K562 (cell line): ENCODE measurements at regions not wholly inside any gene's neighbourhood (a gene's known extent, or its start where the extent isn't known, plus 50 kb on each side); places are given as distances from the start of the nearest gene placed in this dataset.

ENCODE experiments used
- ATAC-seq: fragments of 200-7000 bp; cut with Tn5 transposase; 3 replicates; pipeline ENCODE4 v1.9.1; 2020; ENCODE audit warnings: moderate library complexity
- BruUV-seq: library from RNA; stranded (reverse); fragments of 400-500 nt; replicated peaks from 2 replicates; lab custom pipeline; 2021; lab: Mats Ljungman, UMichigan
- CTCF ChIA-PET: fragments of 300-600 bp; formaldehyde crosslinking; extraction: SDS; loops from one replicate; lab custom pipeline; 2021; ENCODE audit warnings: low intra/inter-chr PET ratio; lab: Yijun Ruan, JAX
- POLR2A ChIA-PET: fragments of 300-600, 350-650 bp; sonication (Branson Sonifier 250); formaldehyde crosslinking; extraction: SDS; loops from one replicate; lab custom pipeline; 2021; ENCODE audit warnings: antibody characterized with exemption, inconsistent platforms; lab: Yijun Ruan, JAX
- DNase-seq, 4 experiments: peaks; one replicate each; pipeline versions ENCODE4 v3.0.0 to v3.0.0-alpha.2; 2011 to 2018; ENCODE audit warnings: low spot score in 3 of 4, mixed read lengths in 3 of 4; ENCODE audit errors: extremely low read depth in 1 of 4
- FAIRE-seq: peaks from 2 replicates; lab custom pipeline; 2011; peaks lifted over from hg19 to GRCh38; lab: Jason Lieb, UNC
- H2AFZ ChIP-seq: 2 replicates; pipeline ENCODE4 v1.6.0; 2011; ENCODE audit warnings: low read depth, low read length, control low read depth, inconsistent platforms
- H3K27ac ChIP-seq: fragments of 200-600 bp; 3 replicates; pipeline ENCODE4 v1.8.0; 2011; ENCODE audit warnings: low read depth, mild to moderate bottlenecking, control low read depth, inconsistent platforms, low read length, moderate library complexity, mixed read lengths; ENCODE audit errors: extremely low read depth
- H3K27me3 ChIP-seq, 2 experiments: fragments of 300-600 bp in 1 of 2; 2 replicates in 1 of 2; 3 replicates in 1 of 2; pipeline versions ENCODE4 v1.6.0 to v1.8.0; 2011; ENCODE audit warnings: inconsistent platforms in 2 of 2, low read length in 2 of 2, mild to moderate bottlenecking in 1 of 2, mixed read lengths in 1 of 2, moderate library complexity in 1 of 2; ENCODE audit not compliant: control insufficient read depth in 2 of 2, insufficient read depth in 2 of 2
- H3K36me3 ChIP-seq: fragments of 300-600 bp; 3 replicates; pipeline ENCODE4 v1.8.0; 2011; ENCODE audit warnings: mild to moderate bottlenecking, low read length, inconsistent platforms; ENCODE audit not compliant: control insufficient read depth, insufficient read depth
- H3K4me1 ChIP-seq, 2 experiments: fragments of 200-600 bp in 1 of 2; replicated peaks in 1 of 2; 2 replicates in 1 of 2; 3 replicates in 1 of 2; pipeline versions ENCODE4 v1.5.1 to v1.8.0; 2011; ENCODE audit warnings: inconsistent platforms in 2 of 2, low read length in 2 of 2, mild to moderate bottlenecking in 1 of 2, mixed read lengths in 1 of 2, moderate library complexity in 1 of 2; ENCODE audit not compliant: control insufficient read depth in 2 of 2, insufficient read depth in 2 of 2
- H3K4me2 ChIP-seq: 2 replicates; pipeline ENCODE4 v1.6.1; 2011; ENCODE audit warnings: low read length, control low read depth, inconsistent platforms, mixed read lengths; ENCODE audit not compliant: insufficient read depth
- H3K4me3 ChIP-seq: fragments of 200-600 bp; sonication (generic), shearing (Covaris generic); 2 replicates; pipeline ENCODE4 v1.5.1; 2016; ENCODE audit warnings: control low read depth, inconsistent platforms
- H3K79me2 ChIP-seq: fragments of 200-600 bp; 3 replicates; pipeline ENCODE4 v1.8.0; 2011; ENCODE audit warnings: low read length, inconsistent platforms; ENCODE audit not compliant: control insufficient read depth, insufficient read depth
- H3K9ac ChIP-seq, 2 experiments: 2 replicates each; pipeline versions ENCODE4 v1.6.0 to v1.6.1; 2011; ENCODE audit warnings: low read depth in 2 of 2, low read length in 2 of 2, control low read depth in 1 of 2, inconsistent platforms in 1 of 2, mild to moderate bottlenecking in 1 of 2, mixed read lengths in 1 of 2; ENCODE audit not compliant: insufficient read depth in 1 of 2
- H3K9me1 ChIP-seq: one replicate; pipeline ENCODE4 v1.6.0; 2011; ENCODE audit warnings: inconsistent platforms, mild to moderate bottlenecking, low read length, moderate library complexity; ENCODE audit not compliant: control insufficient read depth, insufficient read depth
- H3K9me3 ChIP-seq: replicated peaks from 2 replicates; pipeline ENCODE4 v1.5.1; 2011; ENCODE audit warnings: low read depth, low read length, inconsistent platforms; ENCODE audit not compliant: control insufficient read depth, insufficient read depth
- H4K20me1 ChIP-seq: replicated peaks from 2 replicates; pipeline ENCODE4 v1.6.1; 2011; ENCODE audit warnings: low read length, inconsistent platforms, mixed read lengths; ENCODE audit not compliant: control insufficient read depth, insufficient read depth
- C11orf30 ChIP-seq: fragments of 450-650 bp; IDR thresholded peaks from 2 replicates; pipeline ENCODE4 v1.6.1; 2016; ENCODE audit warnings: low read depth, mild to moderate bottlenecking
- FOSL1 ChIP-seq: fragments of 200-800 bp; sonication (Bioruptor generic); conservative IDR thresholded peaks from 2 replicates; pipeline ENCODE4 v1.6.1; 2016; ENCODE audit warnings: missing genetic modification characterization, missing compliant biosample characterization
- RBBP5 ChIP-seq: fragments of 200-600 bp; sonication (generic); IDR thresholded peaks from 2 replicates; pipeline ENCODE4 v1.6.1; 2012; ENCODE audit warnings: borderline replicate concordance, mild to moderate bottlenecking, low read length, control low read depth, inconsistent platforms; ENCODE audit not compliant: insufficient read depth, poor library complexity, severe bottlenecking
- SP1 ChIP-seq: sonication (generic); formaldehyde crosslinking; IDR thresholded peaks from 2 replicates; pipeline ENCODE4 v1.8.1; 2022; ENCODE audit warnings: mild to moderate bottlenecking, missing genetic modification reagents
- SREBF1 ChIP-seq: fragments of 150-350 bp; IDR thresholded peaks from 2 replicates; pipeline ENCODE4 v1.6.1; 2014; ENCODE audit warnings: antibody characterized with exemption, low read depth, low read length, borderline replicate concordance
- ZNF316 ChIP-seq: fragments of 450-650 bp; IDR thresholded peaks from 2 replicates; pipeline ENCODE4 v1.6.1; 2016
- ZNF583 ChIP-seq: fragments of 250-450 bp; sonication (Bioruptor Pico); IDR thresholded peaks from 2 replicates; pipeline ENCODE4 v1.4.0; 2020
- ZNF707 ChIP-seq: fragments of 250-450 bp; sonication (Bioruptor Pico); conservative IDR thresholded peaks from 2 replicates; pipeline ENCODE4 v1.8.0; 2022; ENCODE audit warnings: inconsistent platforms, mild to moderate bottlenecking, moderate library complexity
- WGBS: fragments of 100-300 bp; shearing (Covaris generic); methylation state at CpG from one replicate; pipeline ENCODE4 v1.1.6; 2016; ENCODE audit warnings: low coverage, mixed read lengths; ENCODE audit not compliant: insufficient coverage; ENCODE audit errors: missing lambda C conversion rate; 5-methylcytosine and 5-hydroxymethylcytosine counted together
- in situ Hi-C: fragments of 300-500 bp; cut with MboI; formaldehyde crosslinking; loops from 4 replicates; pipeline ENCODE4 v1.15.0; 2018; ENCODE audit warnings: inconsistent platforms, mixed read lengths
- intact Hi-C: fragments of 100-400 bp; cut with micrococcal nuclease; formaldehyde crosslinking; loops from 2 replicates; pipeline ENCODE4 v1.14.2; 2022
- TF ChIP-seq, protein P1 (sequence below): fragments of 450-650 bp; IDR thresholded peaks from 2 replicates; pipeline ENCODE4 v1.6.1; 2014; ENCODE audit warnings: low read depth, mild to moderate bottlenecking, moderate library complexity, borderline replicate concordance

DNA sequence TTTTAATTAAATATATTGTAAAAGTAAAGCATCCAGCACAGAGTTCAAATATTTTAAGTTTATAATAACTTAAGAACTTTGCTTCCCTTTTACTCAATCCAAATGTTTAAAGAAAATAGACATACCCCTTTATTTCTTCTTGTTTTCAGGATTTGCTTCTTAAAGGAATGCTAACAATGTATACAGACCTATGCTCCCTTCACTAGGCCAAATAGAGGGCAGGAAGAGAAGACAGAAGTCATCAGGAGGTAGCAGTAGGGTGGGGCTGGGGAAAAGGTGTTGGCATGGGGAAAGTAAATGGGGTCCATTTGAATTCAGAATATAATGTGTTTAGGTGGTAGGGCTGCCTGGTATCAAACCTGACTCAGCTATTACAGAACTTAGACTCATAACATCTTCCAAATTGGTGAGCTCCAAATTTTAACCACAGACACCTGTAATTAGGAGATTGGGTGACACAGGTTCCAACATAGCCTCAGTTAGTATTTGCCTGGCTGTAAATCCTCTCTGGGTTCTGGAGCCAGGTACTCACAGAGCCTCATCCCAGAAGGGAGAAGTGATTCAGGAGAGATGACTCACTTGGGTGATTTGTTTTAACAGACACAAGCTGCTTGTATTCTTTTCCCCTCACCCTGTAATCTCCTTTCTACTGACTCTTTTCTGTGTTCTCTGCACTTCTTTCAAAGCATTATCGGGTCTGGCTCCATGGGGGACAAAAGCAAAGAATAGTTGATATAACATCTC, 60.1 kb upstream of the DUSP10 start:
- in situ Hi-C loops = no loop called here
- WGBS = 0% methylated on average over 1 of the region's 1 CpG
- peak; percentile 69 for TF ChIP-seq FOSL1 (tag)
- TF ChIP-seq ZNF316 = 0 out of 2 replicates have a peak, but pooled peaks have one; percentile 30
- TF ChIP-seq SP1 (CRISPR knock-in tag) = no peak
- 0 out of 2 replicates have a peak, but pooled peaks have one; percentile 6 for TF ChIP-seq C11orf30
- H3K9ac ChIP-seq = no peak overlapping the region
- H3K27me3 ChIP-seq = no peaks in the 10 kb centered on the region
- H3K27ac ChIP-seq = no peak overlapping the region
- H2AFZ ChIP-seq = no peak overlapping the region
- no peaks in the 10 kb centered on the region for H3K79me2 ChIP-seq
- FAIRE-seq = no peak
- ChIA-PET POLR2A (interaction anchor here (1.6 kb wide), 1 partner anchor 19 kb away, joined by 4 read pairs; no protein-coding TSS in a partner anchor), CTCF (no interaction called here)
- no peaks in the 10 kb centered on the region for H4K20me1 ChIP-seq
- no peaks in the 10 kb centered on the region for H3K4me1 ChIP-seq
- BruUV-seq = no TSS peak
- no peak overlapping the region for H3K4me3 ChIP-seq
- ATAC-seq = no peak
- intact Hi-C loops = no loop called here
- no peaks in the 10 kb centered on the region for H3K9me1 ChIP-seq
- no peaks in the 10 kb centered on the region for H3K36me3 ChIP-seq
- H3K4me2 ChIP-seq = no peak overlapping the region
- 0 out of 2 replicates have a peak, but pooled peaks cover 2% of the 10 kb centered on the region for H3K9me3 ChIP-seq
- DNase-seq = no peak

DNA sequence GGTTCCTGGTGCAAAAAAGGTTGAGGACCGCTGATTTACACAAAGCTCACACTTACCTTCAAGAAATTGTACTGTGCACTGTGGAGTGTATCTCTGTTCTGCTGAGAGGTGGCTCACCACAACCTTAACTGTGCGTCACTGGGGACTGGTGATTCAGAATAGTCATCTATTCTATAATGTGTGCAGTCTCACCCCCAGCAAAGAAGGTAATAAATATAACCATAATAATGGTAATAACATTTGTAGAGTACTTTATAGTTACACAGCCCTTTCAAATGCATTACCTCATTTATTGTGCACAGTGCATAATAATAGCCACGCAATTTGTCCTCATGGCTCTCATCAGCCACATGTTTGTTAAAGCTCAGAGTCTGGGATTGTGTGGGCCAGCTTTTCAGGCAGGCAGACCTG, 59.4 kb upstream of the DUSP10 start:
- WGBS = 5% methylated on average over 3 of the region's 3 CpGs
- POLR2A ChIA-PET = interaction anchor here (1.6 kb wide), 1 partner anchor 18 kb away, joined by 4 read pairs; no protein-coding TSS in a partner anchor

More for the DNA sequence above, 59.4 kb upstream of the DUSP10 start:
- H3K4me2 ChIP-seq = no peak overlapping the region
- H3K9me3 ChIP-seq = 0 out of 2 replicates have a peak, but pooled peaks cover 2% of the 10 kb centered on the region
- H3K4me3 ChIP-seq = no peak overlapping the region
- DNase-seq = no peak
- no peaks in the 10 kb centered on the region for H3K79me2 ChIP-seq
- no peak overlapping the region for H2AFZ ChIP-seq
- H3K9ac ChIP-seq = no peak overlapping the region
- intact Hi-C loops (no loop called here), in situ Hi-C loops (no loop called here)
- no peak overlapping the region for H3K27ac ChIP-seq
- H3K9me1 ChIP-seq = no peaks in the 10 kb centered on the region
- no peaks in the 10 kb centered on the region for H4K20me1 ChIP-seq
- CTCF ChIA-PET = no interaction called here
- BruUV-seq = no TSS peak
- no peaks in the 10 kb centered on the region for H3K27me3 ChIP-seq
- no peak for FAIRE-seq
- H3K36me3 ChIP-seq = no peaks in the 10 kb centered on the region
- TF ChIP-seq SREBF1 = no peak
- TF ChIP-seq, protein P1, sequence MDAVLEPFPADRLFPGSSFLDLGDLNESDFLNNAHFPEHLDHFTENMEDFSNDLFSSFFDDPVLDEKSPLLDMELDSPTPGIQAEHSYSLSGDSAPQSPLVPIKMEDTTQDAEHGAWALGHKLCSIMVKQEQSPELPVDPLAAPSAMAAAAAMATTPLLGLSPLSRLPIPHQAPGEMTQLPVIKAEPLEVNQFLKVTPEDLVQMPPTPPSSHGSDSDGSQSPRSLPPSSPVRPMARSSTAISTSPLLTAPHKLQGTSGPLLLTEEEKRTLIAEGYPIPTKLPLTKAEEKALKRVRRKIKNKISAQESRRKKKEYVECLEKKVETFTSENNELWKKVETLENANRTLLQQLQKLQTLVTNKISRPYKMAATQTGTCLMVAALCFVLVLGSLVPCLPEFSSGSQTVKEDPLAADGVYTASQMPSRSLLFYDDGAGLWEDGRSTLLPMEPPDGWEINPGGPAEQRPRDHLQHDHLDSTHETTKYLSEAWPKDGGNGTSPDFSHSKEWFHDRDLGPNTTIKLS = no peak
- no peak for TF ChIP-seq ZNF583 (CRISPR knock-in tag)
- TF ChIP-seq ZNF707 (CRISPR knock-in tag) = no peak
- TF ChIP-seq RBBP5 = no peak
- H3K4me1 ChIP-seq = no peaks in the 10 kb centered on the region
- no peak for ATAC-seq
